Ureter (tissue), 1 donor: ENCODE measurements at regions not wholly inside any gene's neighbourhood (a gene's known extent, or its start where the extent isn't known, plus 50 kb on each side); places are given as distances from the start of the nearest gene placed in this dataset.
"Not testable (repeated sequence)": the region's sequence is repeated elsewhere in the genome, so short reads cannot be mapped to it uniquely, and the experiment has no call there.

Experiments used
- DNase-seq: peaks from one replicate; pipeline ENCODE4 v3.0.0-alpha.2; 2020; ENCODE audit warnings: low spot score
- donor health status: DM: yes; HTN: yes; CAD: no.

DNA sequence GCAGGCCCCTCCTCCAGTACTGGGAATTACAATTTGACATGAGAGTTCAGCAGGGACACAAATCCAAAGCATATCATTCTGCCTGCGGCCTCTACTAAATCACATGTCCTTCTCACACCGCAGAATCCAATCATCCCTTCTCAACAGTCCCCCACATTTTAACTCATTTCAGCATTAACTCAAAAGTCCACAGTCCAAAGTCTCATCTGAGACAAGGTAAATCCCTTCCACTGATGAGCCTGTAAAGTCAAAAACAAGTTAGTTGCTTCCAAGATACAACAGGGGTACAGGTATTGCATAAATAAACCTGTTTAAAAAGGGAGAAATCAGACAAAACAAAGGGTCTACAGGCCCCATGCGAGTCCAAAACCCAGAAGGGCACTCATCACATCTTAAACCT, 64.0 kb downstream of the EBNA1BP2 start:
- no peak for DNase-seq

DNA sequence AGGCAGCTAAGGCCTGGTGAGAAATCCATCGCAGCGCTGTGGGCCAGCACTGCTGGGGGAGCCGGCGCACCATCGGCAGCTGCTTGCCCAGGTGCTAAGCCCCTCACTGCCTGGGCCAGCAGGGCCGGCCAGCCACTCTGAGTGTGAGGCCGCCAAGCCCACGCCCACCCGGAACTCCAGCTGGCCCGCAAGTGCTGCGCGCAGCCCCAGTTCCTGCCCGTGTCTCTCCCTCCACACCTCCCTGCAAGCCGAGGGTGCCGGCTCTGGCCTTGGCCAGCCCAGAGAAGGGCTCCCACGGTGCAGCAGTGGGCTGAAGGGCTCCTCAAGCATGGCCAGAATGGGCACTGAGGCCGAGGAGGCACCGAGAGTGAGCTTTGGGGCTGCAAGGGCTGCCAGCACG, 64.4 kb downstream of the EBNA1BP2 start:
- DNase-seq, result no peak

DNA sequence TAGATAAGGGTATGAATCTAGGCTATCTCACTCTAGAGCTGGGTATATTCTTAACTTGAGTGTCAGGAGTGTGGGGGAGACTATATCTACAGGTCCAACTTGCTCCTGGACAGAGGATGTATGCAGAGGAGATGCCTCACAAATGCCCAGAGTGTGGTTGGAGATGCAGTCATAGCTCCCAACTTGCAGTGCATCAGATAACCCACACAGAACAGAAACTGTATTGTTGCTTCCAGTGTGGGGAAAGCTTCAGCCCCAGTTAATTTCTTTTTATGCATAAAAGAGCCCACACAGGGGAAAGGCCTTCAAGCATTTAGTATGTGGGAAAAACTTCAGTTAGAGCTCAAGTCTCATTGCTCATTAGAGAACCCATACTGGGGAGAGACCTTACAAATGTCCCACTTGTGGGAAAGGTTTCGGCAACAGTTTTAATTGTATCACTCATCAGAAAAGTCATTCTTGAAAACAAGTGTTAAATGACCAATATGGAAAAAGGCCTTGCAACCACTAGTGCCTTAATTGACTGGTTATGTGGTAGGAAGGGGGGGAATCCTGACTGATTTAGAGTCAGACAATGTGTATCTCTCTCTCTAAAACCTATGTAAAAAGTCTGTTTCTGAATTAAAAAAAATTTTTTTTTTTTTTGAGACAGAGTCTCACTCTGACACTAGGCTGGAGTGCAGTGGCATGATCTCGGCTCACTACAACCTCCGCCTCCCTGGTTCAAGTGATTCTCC, 67.9 kb downstream of the EBNA1BP2 start:
- DNase-seq, result no peak

DNA sequence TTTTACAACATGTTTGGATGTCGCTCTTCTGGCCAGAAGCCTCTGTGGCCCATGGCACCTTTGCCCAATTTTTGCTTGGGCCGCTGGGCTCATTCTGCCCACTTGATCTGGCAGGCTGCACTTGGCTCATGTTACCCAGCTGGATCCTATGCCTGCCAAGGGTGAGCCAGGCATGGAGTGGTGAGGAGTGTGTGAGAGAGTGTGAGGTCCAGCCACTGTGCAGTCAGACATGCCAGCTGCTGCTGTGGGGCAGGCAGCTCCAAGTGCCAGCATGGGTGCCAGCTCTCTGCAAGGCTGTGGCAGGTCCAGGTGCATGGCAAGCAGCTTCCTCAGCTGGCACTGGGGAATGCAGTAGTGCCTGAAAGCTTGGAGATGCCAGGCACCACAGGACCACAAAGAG, 71.0 kb downstream of the EBNA1BP2 start:
- DNase-seq, result no peak

GRCh38 chr1:43098200-43098599, 73.9 kb downstream of the EBNA1BP2 start:
- no peak for DNase-seq

GRCh38 chr1:43096528-43096927, 75.6 kb downstream of the EBNA1BP2 start:
- not testable (repeated sequence) for DNase-seq

DNA sequence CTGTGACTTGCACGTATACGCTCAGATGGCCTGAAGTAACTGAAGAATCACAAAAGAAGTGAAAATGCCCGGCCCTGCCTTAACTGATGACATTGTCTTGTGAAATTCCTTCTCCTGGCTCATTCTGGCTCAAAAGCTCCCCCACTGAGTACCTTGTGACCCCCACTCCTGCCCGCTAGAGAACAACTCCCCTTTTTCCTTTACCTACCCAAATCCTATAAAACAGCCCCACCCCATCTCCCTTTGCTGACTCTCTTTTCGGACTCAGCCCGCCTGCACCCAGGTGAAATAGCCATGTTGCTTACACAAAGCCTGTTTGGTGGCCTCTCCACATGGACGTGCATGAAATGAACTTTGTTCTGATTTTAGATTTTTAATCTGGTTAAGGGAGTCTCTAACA, 81.3 kb downstream of the EBNA1BP2 start:
- not testable (repeated sequence) for DNase-seq

DNA sequence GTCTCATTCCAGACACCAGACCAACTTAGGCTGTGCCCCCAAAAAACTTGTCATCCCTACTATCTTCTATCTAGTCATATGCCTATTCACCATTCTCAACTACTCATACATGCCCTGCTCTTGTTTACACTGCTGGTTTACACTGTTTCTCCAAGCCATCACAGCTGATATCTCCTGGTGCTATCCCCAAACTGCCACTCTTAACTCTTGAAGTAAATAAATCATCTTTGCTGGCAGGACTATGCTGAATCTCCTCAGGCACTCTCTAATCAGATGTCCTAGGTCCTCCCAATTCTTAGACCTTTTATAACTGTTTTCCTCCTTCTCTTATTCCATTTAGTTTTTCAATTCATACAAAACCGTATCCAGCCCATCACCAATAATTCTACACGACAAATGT, 81.9 kb downstream of the EBNA1BP2 start:
- DNase-seq, result not testable (repeated sequence)

DNA sequence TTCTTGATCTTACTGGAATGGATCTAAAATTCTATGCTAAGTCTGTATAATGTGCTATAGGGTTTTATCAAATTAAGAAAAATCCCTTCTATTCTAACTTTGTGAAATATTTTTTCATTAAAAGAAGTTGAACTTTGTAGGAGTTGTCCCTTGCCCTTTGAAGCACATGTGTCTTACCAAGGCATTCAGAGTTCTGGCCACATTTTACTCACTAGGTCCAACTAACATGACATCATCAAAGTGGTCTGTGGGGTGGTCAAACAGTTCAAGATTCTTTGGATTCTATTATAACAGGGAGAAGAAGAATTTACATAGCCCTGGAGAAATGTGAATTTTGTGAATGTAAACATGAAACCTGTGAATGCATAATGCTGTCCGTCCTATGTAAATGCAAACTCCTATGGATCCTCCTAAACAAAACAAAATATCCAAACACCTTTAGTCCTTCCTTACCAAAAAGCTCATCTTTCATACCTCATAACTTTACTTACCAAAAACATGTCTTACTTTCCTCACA, 88.7 kb downstream of the EBNA1BP2 start:
- DNase-seq, result no peak

GRCh38 chr1:43082740-43083139, 89.3 kb downstream of the EBNA1BP2 start:
- DNase-seq, result no peak

GRCh38 chr1:43077273-43077672, 94.8 kb downstream of the EBNA1BP2 start:
- DNase-seq, result no peak

DNA sequence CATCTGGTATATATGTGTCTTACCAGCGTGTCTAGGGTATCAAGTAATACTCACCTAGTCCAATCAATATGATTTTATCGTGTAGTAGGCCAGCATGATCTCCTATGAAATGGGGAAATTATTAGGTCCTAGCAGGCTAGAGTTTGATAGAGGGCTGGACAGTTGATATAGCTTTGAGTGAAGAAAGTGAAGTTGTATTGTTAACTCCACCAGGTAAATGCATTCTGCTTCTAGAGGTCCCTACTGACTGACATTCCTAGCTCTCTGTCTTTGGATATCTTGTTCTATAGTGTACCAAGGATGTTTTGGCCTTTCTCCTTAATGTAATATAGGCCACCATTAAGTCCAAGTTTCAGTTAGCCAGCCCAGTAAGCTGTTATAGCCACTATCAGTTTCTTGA, 97.4 kb downstream of the EBNA1BP2 start:
- DNase-seq, result no peak

DNA sequence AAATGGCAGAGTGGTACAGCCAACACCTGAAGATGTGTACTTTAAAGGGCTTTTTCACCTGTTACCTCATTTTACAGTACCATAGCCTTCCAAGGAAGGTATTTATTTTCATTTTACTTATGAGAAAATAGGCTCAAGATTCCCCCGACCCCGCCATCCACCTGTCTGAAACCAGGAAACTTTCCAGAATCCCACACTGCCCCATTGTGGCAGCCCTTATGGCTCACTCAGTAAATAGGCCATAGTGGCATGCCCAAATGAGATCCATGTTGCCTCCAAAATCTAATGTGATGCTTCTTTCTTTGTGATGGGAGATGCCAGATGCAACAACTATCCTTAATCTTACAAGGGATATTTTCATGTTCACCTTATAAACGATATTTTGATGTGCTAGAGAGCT, 97.8 kb downstream of the EBNA1BP2 start:
- DNase-seq, result no peak

DNA sequence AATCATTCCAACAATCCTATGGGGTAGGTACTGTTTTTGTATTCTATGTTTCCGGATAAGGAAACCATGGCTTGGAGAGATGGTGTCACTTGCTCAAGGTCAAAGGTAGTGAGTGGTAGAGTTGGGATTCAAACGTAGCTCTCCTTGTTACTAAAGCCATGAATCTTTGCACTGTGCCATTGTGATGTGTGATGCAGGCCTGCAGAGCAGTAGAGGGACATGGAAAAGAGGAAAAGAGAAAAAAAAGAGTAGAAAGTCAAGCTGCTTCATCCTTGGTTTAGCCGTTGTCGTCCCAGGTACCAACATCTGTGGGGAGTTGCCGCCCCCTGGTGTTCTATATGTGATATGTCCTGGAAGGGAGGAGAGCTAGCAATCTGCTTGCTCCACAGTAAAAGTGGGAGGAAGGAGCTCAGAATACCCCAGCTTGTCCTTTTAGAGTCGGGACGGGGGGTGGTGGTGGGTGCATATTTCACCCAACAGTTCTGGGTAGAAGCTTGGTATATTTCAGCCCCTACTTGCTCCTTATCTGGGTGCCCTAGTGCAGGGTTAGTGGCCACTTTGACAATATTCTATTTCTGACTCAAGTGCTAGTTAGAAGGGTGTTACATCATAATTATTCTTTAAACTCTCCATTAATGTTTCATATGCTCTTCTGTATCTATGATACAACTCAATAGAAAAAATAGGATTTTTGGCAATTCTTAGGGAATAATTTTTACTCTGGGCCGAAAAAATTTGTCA, 98.4 kb downstream of the EBNA1BP2 start:
- DNase-seq, result peak; percentile 83

DNA sequence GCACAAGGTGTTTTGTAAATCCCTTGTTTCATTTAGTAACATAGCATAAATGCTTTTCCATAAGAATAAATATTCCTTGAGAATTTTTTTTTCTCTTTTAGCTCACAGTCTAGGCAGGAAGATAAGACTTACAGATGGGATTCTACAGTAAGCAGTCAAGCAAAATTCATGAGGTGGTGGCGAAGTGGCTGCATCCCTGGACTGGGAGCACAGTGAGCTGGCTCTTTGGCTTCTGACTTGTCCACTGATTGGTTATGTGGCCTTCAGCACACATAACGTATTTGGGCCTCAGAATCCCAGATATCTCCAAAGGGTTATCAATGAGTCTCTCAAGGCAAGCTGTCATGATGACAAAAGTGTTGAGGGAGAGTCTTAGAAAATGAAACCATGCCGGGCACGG, 99.8 kb downstream of the EBNA1BP2 start:
- no peak for DNase-seq

- DNase-seq, result no peak
Measured at GRCh38 chr1:43071241-43071640, 100.8 kb downstream of the EBNA1BP2 start.

- DNase-seq, result no peak
Measured at GRCh38 chr1:43069461-43070050, 102.5 kb downstream of the EBNA1BP2 start.

DNA sequence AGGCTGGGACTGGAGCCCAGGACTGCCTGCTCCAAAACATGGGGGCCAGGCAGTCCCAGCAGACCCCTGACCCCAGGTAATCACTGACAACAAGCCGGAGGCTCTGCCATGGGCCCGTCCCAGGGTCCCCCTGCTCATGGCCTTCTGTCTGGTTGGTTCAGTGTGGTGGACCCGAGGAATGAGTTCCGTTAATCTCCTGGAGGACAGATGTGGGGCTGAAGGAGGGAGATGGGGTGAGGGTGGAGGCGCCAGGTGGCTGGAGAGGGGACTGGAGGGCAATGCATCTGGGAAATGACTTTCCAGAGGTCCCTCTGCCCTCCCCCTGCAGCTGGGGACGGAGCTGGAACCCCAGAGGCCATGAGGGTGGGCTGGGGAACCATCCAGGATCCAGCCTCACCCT, 103.2 kb downstream of the EBNA1BP2 start:
- no peak for DNase-seq

DNA sequence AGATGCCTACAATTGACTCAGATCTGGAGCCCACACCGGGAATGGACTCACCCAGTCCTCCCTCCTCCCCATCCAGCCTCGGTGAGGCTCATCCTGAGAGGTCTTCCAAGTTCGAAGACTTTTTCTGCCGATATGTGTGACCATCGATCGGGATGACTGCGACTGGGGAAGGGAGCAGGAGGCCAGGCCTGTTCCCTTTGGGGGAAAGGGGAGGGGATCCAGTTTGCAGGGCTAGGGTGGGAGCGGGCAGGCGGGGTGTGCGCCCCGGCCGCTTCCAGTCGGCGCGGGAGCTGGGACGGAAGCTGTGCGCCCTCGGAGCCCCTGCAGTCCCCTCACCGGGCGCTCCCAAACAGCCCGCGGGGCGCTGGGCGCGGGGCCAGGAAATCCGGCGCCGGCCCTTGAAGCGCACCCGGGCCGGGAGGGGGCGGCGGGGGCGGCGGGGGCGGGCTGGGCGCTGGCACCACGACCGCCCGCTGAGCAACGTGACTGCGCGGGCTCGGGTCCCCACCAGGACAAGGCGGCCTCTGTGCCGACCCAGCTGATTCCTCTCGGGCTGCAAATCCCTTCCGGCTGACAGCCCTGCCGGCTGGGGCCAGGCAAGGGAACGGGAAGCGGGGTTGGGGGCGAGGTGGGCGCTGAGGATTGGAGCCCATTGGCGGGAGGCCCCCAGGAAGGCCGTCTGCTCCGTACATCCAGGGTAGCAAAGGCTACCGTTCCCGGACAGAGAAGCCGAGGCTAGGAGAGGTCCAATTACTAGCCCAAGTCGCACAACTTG, 103.9 kb downstream of the EBNA1BP2 start:
- no peak for DNase-seq

DNA sequence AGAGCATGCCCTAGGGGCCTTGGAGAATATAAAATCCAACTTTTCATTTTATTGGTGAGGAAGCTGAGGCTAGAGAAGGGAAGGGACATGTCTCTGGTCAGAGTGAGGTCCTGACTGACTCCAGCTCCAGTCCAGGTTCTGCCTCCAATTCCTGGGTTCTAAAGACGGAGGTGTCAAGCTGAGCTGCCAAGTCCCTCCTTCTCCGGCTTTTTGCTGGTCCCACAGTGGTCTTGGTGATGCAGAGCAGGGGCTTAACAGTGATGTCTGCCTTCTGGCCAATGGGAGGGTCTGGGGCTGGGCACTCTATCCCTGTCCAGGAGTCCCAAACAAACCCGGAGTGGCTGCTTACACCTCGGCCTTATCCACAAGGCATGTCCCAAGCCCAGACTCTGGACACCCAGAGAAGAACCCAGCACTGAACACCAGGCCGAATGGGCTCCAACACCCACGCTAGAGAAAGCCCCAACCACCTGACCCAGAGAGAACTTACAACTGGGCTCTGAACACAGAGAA, 104.8 kb downstream of the EBNA1BP2 start:
- DNase-seq, result no peak

DNA sequence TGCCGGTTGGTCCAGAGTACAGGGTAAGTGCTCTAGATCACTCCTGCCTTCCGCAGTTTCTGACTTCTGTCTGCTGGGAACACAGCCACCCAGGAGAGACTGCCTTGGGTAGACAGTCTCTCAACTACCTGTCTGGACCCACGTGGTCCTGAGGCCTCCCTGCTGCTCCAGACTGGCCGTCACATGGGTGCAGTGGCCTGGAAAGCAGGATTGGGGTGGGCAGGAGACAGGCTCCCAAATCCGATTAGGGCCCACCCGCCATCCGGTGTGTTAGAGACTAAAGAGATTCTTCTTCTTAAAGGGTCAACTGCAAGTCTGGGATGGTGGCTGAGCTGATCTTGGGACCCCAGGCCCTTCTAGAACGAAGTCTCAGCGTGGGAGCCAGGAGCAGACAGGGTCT, 105.5 kb downstream of the EBNA1BP2 start:
- no peak for DNase-seq
